ENCODE measurements at regions not wholly inside any gene's neighbourhood (a gene's known extent, or its start where the extent isn't known, plus 50 kb on each side); places are given as distances from the start of the nearest gene placed in this dataset.

DNA sequence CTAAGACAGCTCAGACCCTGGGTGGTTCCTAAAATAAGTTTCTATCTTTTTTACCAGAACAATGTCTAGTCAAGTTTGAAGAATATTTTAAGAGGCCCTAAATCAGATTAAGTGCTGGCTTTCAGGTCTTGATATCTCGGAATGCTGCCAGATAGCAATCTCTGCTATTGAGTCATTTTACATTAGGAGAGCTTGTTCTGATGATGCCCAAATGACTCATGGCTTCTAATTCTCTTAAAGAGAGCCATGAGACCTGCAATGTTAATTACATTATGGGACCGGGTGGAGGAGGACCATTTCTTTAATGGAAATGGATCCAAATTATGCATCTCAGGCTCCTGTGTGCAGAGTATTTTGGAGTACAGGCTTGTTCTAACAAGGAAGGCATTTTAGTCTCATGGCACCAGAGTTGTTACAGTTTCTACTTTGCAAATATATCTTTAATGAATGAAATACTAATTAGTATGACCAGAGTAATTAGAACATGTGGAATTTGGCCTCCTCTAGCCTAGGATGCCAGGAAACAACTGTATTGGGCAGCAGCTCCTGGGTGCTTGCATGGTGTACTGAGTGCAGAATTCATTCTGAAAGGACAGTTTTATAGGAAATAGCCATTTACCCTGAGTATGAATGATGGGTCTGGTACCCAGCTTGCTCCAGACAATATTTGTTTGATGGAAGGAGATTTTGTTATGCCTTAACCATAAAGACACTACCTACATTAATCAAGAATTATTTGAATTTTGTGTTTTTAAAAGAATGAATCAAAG is 94.0 kb upstream of the SULT1C3 start:
- DNase-seq = no peak

DNA sequence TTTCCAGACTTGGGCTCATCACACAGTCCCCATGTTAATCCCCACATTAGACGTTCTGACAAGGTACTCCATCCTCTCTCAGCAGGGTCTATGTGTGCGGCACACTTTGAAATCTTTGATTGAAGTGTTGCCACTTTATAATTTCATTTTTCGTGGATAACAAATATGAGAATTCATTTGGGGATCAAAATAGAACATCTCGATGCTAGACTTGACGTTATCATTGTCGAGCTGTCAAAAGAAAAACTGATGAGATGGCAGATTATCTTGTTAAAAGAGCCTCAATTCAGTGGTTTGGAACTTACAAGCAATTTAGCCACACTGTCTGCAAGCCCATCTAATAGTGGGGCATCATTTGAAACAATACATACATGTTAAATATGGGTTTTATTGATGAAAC is 91.2 kb upstream of the SULT1C3 start:
- no peak for DNase-seq

DNA sequence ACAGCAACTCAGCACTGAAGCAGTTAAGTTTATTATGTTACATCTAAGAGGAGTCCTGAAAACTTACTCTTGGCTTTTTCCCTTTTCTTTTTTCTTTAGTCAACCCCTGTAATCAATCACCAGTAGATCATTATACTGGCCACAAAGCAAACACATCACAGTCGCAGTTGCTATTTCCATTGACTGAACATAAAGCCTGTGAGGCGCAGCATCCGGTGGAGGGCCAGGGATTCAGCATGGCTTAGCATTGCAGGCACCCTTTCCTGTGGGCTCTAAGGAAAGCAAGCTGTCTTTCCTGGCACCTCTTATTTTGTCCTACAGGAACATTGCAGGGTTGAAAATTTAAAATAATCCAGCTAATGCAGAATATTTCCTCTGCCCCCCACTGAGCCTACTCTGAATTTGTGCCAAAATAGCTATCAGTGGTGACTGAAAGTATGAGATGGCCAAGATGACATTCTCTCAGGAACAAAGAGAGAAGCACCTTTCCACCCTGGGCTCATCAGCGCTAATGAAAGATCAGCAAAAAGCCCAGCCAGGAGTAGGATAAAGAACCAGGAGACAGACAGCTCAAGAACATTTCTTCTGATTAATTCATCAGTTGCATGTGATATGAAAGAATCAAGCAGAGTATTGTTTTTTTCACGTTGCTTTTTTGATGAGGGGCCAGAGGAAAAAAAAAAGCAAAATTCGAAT is 85.3 kb upstream of the SULT1C3 start:
- no peak for DNase-seq

DNA sequence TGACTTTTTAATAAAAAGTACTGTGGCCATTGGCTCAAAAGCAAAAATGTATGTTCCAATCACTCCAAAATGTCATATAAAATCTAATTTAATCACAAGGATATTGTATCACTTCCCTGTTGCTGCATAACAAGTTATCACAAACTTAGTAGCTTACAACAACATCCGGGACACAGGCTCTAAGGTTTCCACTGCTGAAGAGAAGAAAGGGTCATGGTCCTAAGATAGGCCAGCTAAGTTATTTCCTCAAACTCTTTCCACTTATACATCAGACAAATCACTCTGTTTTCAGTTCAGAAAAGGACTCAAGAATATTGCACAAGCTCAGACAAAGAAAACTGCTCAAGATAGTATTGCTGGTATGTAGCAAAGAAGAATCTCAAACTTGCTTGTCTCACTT is 78.5 kb upstream of the SULT1C3 start:
- DNase-seq = no peak

DNA sequence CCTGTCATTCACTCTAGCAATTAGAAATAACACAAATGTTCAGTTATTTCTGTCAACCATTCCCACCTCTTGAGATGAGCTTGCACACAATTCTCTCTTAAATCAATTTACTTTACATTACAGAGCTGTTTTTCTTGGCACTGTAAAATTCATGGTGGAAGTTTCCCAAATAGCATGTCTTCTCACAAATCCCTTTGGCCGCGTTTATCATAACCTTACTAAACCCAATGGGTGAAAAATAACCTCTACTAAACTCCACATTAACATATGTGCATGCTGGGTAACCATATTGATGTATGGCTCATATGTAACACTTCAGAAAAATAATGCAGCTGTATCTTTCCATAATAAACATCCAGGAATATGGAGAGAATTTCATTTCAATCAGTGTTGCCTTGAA is 75.5 kb upstream of the SULT1C3 start:
- no peak for DNase-seq

DNA sequence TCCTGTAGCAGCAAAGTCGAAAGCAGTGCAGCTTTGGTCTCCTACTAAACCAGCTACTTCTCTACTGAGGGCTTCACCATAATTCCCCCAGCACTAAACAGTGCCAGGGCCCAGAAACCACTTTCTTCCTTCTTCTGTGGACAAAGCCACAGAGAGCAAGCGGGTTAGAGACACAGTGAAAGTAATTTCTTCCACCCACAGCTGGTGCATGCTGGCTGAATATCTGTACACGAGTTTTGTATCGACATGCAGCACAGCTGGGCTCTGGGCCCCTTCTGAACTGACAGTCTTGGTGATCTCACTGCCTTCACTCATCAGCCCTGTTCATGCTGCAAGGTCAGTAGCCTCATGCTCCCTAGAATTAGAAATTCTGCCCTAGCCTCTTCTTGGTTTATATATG is 74.0 kb upstream of the SULT1C3 start:
- DNase-seq = no peak

DNA sequence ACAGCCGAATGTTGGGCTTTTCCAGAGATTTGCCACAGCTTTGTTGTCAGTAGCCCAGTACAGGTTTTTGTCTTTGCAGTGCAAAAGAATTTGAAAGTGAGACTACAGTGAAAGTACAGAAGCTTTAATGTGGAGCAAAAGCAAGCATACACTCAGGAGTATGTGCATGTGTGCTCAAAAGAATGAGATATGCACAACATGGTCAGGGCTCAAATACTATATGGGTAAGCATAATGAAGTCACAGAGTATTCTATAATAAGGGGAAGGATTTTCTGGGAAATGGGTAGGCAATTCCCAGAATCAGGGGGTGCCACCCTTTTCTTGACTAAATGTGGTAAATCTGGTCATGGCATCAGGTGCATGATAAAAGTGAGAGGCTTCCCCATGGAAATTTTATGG is 72.1 kb upstream of the SULT1C3 start:
- DNase-seq = no peak

DNA sequence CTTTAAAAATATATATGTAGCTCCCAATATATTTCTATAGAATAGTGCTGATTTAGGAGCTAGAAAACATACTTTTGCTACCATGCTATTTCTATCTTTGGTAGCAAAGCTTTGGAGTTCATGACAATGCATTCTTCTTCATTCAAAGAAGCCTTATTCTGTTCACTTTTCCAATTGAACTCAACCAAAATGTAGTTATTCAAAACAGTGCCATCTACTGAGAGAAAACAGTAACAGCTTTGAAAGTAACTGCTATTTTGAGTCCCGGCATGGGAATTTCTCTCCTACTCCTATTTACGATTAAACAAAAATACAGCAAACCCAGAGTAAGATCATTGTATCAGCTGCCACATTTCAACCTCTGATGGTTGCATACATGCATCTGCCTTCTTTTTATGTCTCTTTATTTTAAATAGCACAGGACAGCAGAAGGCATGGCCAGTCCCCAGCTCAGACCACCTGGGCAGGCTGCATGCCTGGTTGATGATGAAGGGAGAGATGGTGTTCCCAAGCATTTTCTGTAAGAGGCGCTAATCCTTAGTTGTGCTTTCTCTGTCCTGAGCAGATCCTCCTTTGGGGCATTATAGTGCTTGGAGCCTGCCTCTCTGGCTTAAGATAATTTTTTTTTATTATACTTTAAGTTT is 69.7 kb upstream of the SULT1C3 start:
- peak; percentile 41 for DNase-seq

DNA sequence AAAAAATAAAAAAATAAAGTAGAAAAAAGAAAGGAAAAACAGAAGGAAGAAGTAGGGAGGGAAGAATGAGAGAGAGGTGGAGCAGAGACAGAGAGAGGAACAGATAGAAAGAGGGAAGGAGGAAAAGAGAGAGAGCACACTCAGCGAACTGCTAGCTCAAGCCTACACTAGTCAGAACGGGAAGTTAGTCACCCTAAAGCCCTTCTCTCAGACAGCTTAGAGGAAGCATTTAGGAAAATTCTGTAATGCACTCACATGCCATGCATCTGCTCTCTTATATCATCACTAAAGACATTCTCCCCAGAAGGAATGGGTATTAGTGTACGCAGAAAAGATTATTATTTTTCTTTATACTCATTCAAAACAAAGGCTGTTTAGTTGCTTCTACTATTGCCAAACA is 68.1 kb upstream of the SULT1C3 start:
- DNase-seq = no peak

DNA sequence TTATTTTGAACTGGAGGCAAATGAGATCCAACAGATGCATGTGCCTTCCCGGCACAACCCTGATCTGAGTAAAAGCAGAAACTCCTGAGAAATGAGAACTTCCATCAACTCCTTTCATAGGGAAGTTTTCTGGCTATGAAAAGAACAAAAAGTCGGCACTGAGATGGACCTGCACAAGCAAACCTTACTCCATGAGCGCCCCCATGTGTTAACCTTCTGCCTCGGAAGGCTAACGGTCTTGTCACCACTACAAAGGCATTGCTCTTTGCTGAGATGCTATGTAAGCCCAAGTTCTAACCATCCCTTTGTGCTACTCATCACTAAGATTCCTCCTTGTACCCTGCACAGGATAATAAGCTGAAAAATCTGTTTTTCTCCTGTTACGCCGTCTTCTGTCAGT is 57.3 kb upstream of the SULT1C3 start:
- DNase-seq = no peak

DNA sequence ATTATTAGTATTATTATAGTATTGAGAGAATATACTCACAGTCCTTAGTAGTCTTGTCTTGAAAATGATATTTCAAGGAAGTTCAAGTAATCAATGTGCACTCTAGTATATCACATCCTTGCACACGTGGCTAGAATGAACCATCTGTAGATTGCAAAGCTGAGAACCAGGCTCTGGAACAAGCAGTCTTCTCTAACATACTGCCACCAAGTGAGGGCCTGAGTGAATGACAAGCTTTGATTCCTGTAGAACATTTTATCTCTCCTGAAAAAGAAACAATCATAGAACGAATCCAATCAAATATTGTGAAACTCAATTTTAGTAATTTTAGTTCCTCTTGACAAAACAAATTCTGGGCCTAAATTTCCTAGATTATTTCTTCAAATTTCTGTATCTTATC is 55.3 kb upstream of the SULT1C3 start:
- no peak for DNase-seq

DNA sequence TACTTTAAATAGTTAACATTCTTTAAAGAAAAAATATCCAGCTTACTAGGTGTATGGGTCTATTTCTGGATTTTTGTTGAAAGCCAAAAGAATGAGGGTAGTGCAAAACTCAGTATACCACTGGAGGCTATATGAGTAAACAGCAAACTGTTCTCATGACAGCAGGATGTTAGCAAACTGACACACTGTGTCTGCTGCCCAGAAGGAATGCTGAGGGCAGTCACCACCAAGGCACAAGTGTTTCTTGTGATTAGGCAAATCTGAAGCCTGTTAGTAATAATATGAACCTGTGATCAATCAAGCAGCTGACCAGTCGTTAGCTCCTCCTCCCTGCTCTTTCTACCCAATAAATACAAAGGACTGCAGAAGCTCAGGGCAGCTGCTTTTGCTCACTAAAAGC is 50.5 kb upstream of the SULT1C3 start:
- no peak for DNase-seq

Data from left kidney (tissue), 1 donor.